Astrocyte of the spinal cord (primary cell): ENCODE measurements at regions not wholly inside any gene's neighbourhood (a gene's known extent, or its start where the extent isn't known, plus 50 kb on each side); places are given as distances from the start of the nearest gene placed in this dataset.

Source experiments
- DNase-seq: peaks from one replicate; pipeline ENCODE4 v3.0.0; 2011; ENCODE audit warnings: low read depth, low spot score
- H3K4me3 ChIP-seq: 2 replicates; pipeline ENCODE4 v1.5.1; 2011; ENCODE audit warnings: low read depth, mild to moderate bottlenecking, low read length, moderate library complexity
- in situ Hi-C: cut with HindIII; loops from 2 replicates; pipeline ENCODE4 v1.10.0; 2017; ENCODE audit warnings: low sequenced_read_pairs
- TF ChIP-seq, protein P1 (sequence below): IDR thresholded peaks from 2 replicates; pipeline ENCODE4 v1.5.1; 2012; ENCODE audit warnings: low read depth, mild to moderate bottlenecking, low read length, inconsistent platforms

DNA sequence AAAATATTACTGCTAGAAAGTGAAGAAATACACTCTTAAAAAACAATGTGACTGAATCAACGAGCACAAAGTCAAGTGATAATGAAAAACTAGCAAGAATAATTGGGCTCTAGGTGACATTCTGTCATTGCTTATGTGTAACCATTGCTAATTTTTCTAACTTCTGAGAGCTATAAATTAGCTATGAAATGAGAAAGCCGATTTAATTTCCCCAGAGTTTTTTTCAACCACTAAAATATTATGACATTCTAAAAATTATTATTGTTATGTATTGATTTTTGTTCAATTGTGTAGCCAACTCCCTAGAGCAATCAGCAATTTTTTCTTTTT, 458.6 kb upstream of the ATXN8OS start:
- DNase-seq, result no peak
- in situ Hi-C loops, result no loop called here
- H3K4me3 ChIP-seq, result no peak overlapping the region
- TF ChIP-seq, protein P1, sequence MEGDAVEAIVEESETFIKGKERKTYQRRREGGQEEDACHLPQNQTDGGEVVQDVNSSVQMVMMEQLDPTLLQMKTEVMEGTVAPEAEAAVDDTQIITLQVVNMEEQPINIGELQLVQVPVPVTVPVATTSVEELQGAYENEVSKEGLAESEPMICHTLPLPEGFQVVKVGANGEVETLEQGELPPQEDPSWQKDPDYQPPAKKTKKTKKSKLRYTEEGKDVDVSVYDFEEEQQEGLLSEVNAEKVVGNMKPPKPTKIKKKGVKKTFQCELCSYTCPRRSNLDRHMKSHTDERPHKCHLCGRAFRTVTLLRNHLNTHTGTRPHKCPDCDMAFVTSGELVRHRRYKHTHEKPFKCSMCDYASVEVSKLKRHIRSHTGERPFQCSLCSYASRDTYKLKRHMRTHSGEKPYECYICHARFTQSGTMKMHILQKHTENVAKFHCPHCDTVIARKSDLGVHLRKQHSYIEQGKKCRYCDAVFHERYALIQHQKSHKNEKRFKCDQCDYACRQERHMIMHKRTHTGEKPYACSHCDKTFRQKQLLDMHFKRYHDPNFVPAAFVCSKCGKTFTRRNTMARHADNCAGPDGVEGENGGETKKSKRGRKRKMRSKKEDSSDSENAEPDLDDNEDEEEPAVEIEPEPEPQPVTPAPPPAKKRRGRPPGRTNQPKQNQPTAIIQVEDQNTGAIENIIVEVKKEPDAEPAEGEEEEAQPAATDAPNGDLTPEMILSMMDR, result no peak

DNA sequence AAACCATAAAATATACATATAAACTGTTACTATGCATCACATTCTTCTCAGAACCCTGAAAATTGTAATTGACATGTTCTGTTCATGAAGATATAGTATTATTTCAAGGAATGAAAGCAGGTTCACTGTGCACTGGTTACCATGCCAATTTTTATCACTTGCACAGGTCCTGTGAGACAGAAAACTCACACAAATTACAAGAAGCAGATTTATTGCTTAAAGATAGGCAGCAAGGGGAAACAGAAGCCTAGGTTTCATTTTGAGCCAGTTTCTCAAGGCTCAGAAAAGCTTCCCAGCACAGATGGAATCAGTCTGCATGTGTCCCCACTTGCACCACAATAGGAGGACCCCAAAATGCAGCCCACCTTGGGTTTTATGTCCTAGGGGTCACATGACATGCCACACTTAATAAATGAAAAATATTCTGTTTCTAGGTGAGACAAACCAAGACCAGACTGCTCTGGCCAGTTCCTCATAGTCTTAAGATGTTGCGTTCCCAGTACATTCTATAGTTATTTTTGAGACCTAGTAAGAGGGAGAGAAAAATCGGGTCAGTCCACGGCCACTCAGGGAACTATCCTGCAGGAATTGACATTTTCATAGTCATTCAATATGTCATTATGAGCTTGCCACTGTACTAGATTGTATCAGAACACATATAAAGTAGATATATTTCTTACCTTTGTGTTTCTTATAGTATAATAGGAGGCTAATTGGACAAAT, 459.1 kb upstream of the ATXN8OS start:
- in situ Hi-C loops, result no loop called here
- H3K4me3 ChIP-seq, result no peak overlapping the region
- TF ChIP-seq, protein P1, result no peak
- DNase-seq, result no peak

DNA sequence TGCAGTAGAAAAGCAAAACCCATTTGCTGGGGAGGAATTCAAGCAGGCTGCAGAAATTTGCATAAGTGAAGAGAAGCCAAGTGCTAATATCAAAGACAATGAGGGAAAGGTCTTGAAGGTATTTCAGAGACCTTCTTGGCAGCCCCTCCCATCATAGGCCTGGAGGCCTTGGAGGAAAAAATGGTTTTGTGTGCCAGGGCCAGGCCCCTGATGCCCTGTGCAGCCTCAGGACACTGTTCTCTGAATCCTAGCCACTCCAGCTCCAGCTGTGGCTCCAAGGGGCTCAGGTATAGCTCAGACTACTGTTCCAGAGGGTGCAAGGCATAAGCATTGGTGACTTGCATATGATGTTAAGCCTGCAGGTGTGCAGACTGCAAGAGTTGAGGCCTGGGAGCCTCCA, 463.2 kb upstream of the ATXN8OS start:
- TF ChIP-seq, protein P1, result no peak
- in situ Hi-C loops, result no loop called here
- no peak for DNase-seq

DNA sequence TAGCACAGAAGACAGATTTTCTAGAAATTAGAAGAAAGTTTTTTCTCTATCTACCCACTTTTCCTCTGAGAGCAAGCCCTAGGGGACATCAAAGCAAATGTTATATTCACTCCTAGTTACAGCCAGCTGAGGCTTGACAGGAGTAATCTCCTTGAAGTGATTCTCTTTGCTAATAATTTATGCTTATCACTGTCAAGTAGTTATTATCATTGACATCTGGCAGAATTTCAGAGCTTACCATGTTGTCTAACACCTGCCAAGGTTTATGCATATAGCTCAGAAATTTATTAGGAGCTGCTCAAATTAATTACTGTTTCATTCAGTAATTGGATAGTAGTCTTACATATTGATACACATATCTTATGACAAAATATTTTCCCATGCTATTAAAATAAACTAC, 465.9 kb upstream of the ATXN8OS start:
- H3K4me3 ChIP-seq, result no peak overlapping the region
- in situ Hi-C loops, result no loop called here
- TF ChIP-seq, protein P1, result no peak
- no peak for DNase-seq

More for the DNA sequence above, 463.2 kb upstream of the ATXN8OS start:
- no peak overlapping the region for H3K4me3 ChIP-seq

DNA sequence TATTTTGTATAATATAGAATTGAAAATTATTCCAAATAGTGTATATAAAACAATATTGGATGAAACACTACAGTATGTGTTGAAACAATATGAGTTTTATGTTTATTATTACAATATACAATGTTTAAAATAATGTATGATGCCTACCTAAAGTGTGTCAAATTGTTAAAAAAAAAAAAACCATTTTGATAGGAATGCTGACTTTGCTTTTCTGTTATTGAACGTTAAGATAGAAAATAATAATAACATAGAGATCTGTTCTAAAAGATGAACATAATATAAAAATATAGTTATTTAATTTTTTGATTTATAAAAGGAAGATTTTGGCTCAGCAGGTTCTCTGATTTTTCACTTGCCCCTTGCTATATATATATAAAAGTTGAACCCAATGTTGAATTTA, 474.6 kb upstream of the ATXN8OS start:
- in situ Hi-C loops, result no loop called here
- TF ChIP-seq, protein P1, result no peak
- no peak overlapping the region for H3K4me3 ChIP-seq
- no peak for DNase-seq

DNA sequence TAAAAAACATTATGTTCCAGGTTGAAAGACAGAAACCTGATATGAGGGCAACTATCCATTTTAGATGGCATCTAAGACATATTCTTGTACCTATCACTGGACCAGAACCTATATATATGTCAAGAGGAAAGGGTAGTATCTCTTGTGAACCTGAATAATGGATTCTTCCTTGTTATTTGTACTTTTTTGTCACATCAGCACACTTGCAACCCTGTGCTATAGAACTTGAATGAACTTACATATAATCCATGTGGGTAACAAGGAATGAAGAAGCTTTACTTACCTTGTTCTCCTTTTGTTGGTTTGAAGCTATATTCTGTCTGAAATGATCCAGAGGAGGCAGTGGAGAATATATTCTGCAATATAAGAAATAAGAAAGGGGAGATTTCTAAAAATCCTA, 483.7 kb upstream of the ATXN8OS start:
- in situ Hi-C loops, result no loop called here
- TF ChIP-seq, protein P1, result no peak
- no peak overlapping the region for H3K4me3 ChIP-seq

More for the DNA sequence above, 483.7 kb upstream of the ATXN8OS start:
- DNase-seq, result no peak
